ENCODE measurements at regions not wholly inside any gene's neighbourhood (a gene's known extent, or its start where the extent isn't known, plus 50 kb on each side); places are given as distances from the start of the nearest gene placed in this dataset.

GRCh38 chr5:164224236-164224635 is 718.8 kb downstream of the MAT2B start:
- no peaks in the 10 kb centered on the region for H3K27me3 Mint-ChIP-seq (ENCODE audit: insufficient read depth, unreplicated experiment)
- ChIA-PET POLR2A (no interaction called here), CTCF (interaction anchor here (0.5 to 0.6 kb wide), 2 partner anchors 61 to 1467 kb away, joined by 3 read pairs; no protein-coding TSS in a partner anchor)
- H3K36me3 Mint-ChIP-seq (ENCODE audit: insufficient read depth, unreplicated experiment), result no peaks in the 10 kb centered on the region
- TF ChIP-seq CTCF (IDR thresholded peaks at IDR 0.05; ENCODE audit: unreplicated experiment), result no peak
- DNase-seq (ENCODE audit: unreplicated experiment), result no peak
- peaks cover 7% of the 10 kb centered on the region for H3K9me3 Mint-ChIP-seq (ENCODE audit: unreplicated experiment)
- H3K27ac Mint-ChIP-seq (ENCODE audit: low read depth, unreplicated experiment), result no peak overlapping the region
- no TSS peak for BruUV-seq (replicated peaks)
- H3K4me1 Mint-ChIP-seq (ENCODE audit: insufficient read depth, unreplicated experiment), result no peaks in the 10 kb centered on the region
- intact Hi-C loops (cut with micrococcal nuclease), result no loop called here
- H3K4me3 Mint-ChIP-seq (ENCODE audit: unreplicated experiment), result no peak overlapping the region

- H3K4me3 Mint-ChIP-seq (ENCODE audit: unreplicated experiment), result no peak overlapping the region
- H3K4me1 Mint-ChIP-seq (ENCODE audit: insufficient read depth, unreplicated experiment), result no peaks in the 10 kb centered on the region
- BruUV-seq (replicated peaks), result no TSS peak
- intact Hi-C loops (cut with micrococcal nuclease), result no loop called here
- H3K27me3 Mint-ChIP-seq (ENCODE audit: insufficient read depth, unreplicated experiment), result no peaks in the 10 kb centered on the region
- no peak for TF ChIP-seq CTCF (IDR thresholded peaks at IDR 0.05; ENCODE audit: unreplicated experiment)
- peaks cover 7% of the 10 kb centered on the region for H3K9me3 Mint-ChIP-seq (ENCODE audit: unreplicated experiment)
- DNase-seq (ENCODE audit: unreplicated experiment), result no peak
- ChIA-PET CTCF (interaction anchor here (0.6 kb wide), 1 partner anchor 61 kb away, joined by 3 read pairs; no protein-coding TSS in a partner anchor), POLR2A (no interaction called here)
- H3K27ac Mint-ChIP-seq (ENCODE audit: low read depth, unreplicated experiment), result no peak overlapping the region
- H3K36me3 Mint-ChIP-seq (ENCODE audit: insufficient read depth, unreplicated experiment), result no peaks in the 10 kb centered on the region
Measured at GRCh38 chr5:164224772-164225171, 719.4 kb downstream of the MAT2B start.

GRCh38 chr5:164230341-164230740 is 724.9 kb downstream of the MAT2B start:
- POLR2A ChIA-PET, result interaction anchor here (0.6 kb wide), 1 partner anchor 153 kb away, joined by 3 read pairs; no protein-coding TSS in a partner anchor
- H3K27me3 Mint-ChIP-seq (ENCODE audit: insufficient read depth, unreplicated experiment), result no peaks in the 10 kb centered on the region
- BruUV-seq (replicated peaks), result no TSS peak
- TF ChIP-seq CTCF (IDR thresholded peaks at IDR 0.05; ENCODE audit: unreplicated experiment), result no peak
- H3K4me3 Mint-ChIP-seq (ENCODE audit: unreplicated experiment), result no peak overlapping the region
- no peaks in the 10 kb centered on the region for H3K36me3 Mint-ChIP-seq (ENCODE audit: insufficient read depth, unreplicated experiment)
- H3K27ac Mint-ChIP-seq (ENCODE audit: low read depth, unreplicated experiment), result no peak overlapping the region
- no peak for DNase-seq (ENCODE audit: unreplicated experiment)
- intact Hi-C loops (cut with micrococcal nuclease), result no loop called here
- H3K9me3 Mint-ChIP-seq (ENCODE audit: unreplicated experiment), result no peaks in the 10 kb centered on the region
- CTCF ChIA-PET, result interaction anchor here (0.8 kb wide), 1 partner anchor 822 kb away, joined by 4 read pairs; no protein-coding TSS in a partner anchor
- H3K4me1 Mint-ChIP-seq (ENCODE audit: insufficient read depth, unreplicated experiment), result peaks cover 18% of the 10 kb centered on the region

- H3K4me3 Mint-ChIP-seq (ENCODE audit: unreplicated experiment), result no peak overlapping the region
- no peak overlapping the region for H3K27ac Mint-ChIP-seq (ENCODE audit: low read depth, unreplicated experiment)
- intact Hi-C loops (cut with micrococcal nuclease), result no loop called here
- ChIA-PET CTCF (interaction anchor here (1.5 kb wide), 1 partner anchor 14 kb away, joined by 4 read pairs; no protein-coding TSS in a partner anchor), POLR2A (interaction anchor here (0.7 to 1.2 kb wide), 3 partner anchors 11 to 42 kb away, joined by 3 to 6 read pairs (median 5); no protein-coding TSS in a partner anchor)
- H3K9me3 Mint-ChIP-seq (ENCODE audit: unreplicated experiment), result no peaks in the 10 kb centered on the region
- H3K27me3 Mint-ChIP-seq (ENCODE audit: insufficient read depth, unreplicated experiment), result no peaks in the 10 kb centered on the region
- DNase-seq (ENCODE audit: unreplicated experiment), result peak; percentile 56
- H3K36me3 Mint-ChIP-seq (ENCODE audit: insufficient read depth, unreplicated experiment), result no peaks in the 10 kb centered on the region
- no peak for TF ChIP-seq CTCF (IDR thresholded peaks at IDR 0.05; ENCODE audit: unreplicated experiment)
- H3K4me1 Mint-ChIP-seq (ENCODE audit: insufficient read depth, unreplicated experiment), result peaks cover 28% of the 10 kb centered on the region
- BruUV-seq (replicated peaks), result no TSS peak
Measured at GRCh38 chr5:164233791-164234190, 728.4 kb downstream of the MAT2B start.

All from MCF 10A (cell line).